ENCODE measurements at regions not wholly inside any gene's neighbourhood (a gene's known extent, or its start where the extent isn't known, plus 50 kb on each side); places are given as distances from the start of the nearest gene placed in this dataset.

- TF ChIP-seq CTCF (IDR thresholded peaks at IDR 0.05) (no peak), POLR2A (IDR thresholded peaks at IDR 0.05) (no peak), POLR2AphosphoS5 (IDR thresholded peaks at IDR 0.05) (no peak), EP300 (IDR thresholded peaks at IDR 0.05) (no peak)
- Histone ChIP-seq H3K4me3 (no peak overlapping the region), H3K4me1 (no peaks in the 10 kb centered on the region), H3K9me3 (no peaks in the 10 kb centered on the region), H3K27me3 (no peaks in the 10 kb centered on the region), H3K27ac (no peak overlapping the region), H3K36me3 (no peaks in the 10 kb centered on the region)
- intact Hi-C loops (cut with DNase I) = no loop called here
- no peak for DNase-seq
Observed at GRCh38 chr3:6281662-6282061, 579.3 kb upstream of the GRM7 start.

GRCh38 chr3:6282918-6283317 is 578.0 kb upstream of the GRM7 start:
- intact Hi-C loops (cut with DNase I) = no loop called here
- Histone ChIP-seq H3K9me3 (no peaks in the 10 kb centered on the region), H3K4me1 (no peaks in the 10 kb centered on the region), H3K27ac (no peak overlapping the region), H3K27me3 (no peaks in the 10 kb centered on the region), H3K4me3 (no peak overlapping the region), H3K36me3 (no peaks in the 10 kb centered on the region)
- TF ChIP-seq POLR2A (IDR thresholded peaks at IDR 0.05) = no peak
- TF ChIP-seq CTCF (IDR thresholded peaks at IDR 0.05) = no peak
- TF ChIP-seq POLR2AphosphoS5 (IDR thresholded peaks at IDR 0.05) = no peak
- TF ChIP-seq EP300 (IDR thresholded peaks at IDR 0.05) = no peak
- WGBS, 2 donors = 39 to 72% methylated on average over 4 of the region's 4 CpGs
- peak; percentile 46 for DNase-seq

- no peak overlapping the region for H3K4me3 ChIP-seq
- no peaks in the 10 kb centered on the region for H3K27me3 ChIP-seq
- intact Hi-C loops (cut with DNase I) = no loop called here
- no peaks in the 10 kb centered on the region for H3K36me3 ChIP-seq
- H3K4me1 ChIP-seq = no peaks in the 10 kb centered on the region
- TF ChIP-seq POLR2A (IDR thresholded peaks at IDR 0.05) (no peak), POLR2AphosphoS5 (IDR thresholded peaks at IDR 0.05) (no peak), EP300 (IDR thresholded peaks at IDR 0.05) (no peak), CTCF (IDR thresholded peaks at IDR 0.05) (no peak)
- peaks cover 0 to 3% (median 0%) of the 10 kb centered on the region in 4 donors for H3K9me3 ChIP-seq
- no peak overlapping the region for H3K27ac ChIP-seq
- DNase-seq = no peak
- 84 to 85% methylated on average over 5 of the region's 5 CpGs for WGBS, 2 donors
Observed at GRCh38 chr3:6287088-6287875, 573.6 kb upstream of the GRM7 start.

- Histone ChIP-seq H3K4me1 (no peaks in the 10 kb centered on the region), H3K9me3 (peaks cover 0 to 5% (median 0%) of the 10 kb centered on the region in 4 donors), H3K27me3 (no peaks in the 10 kb centered on the region), H3K4me3 (no peak overlapping the region), H3K36me3 (no peaks in the 10 kb centered on the region), H3K27ac (no peak overlapping the region)
- WGBS, 2 donors = 79 to 84% methylated on average over 3 of the region's 3 CpGs
- no peak for DNase-seq
- intact Hi-C loops (cut with DNase I) = no loop called here
- TF ChIP-seq POLR2AphosphoS5 (IDR thresholded peaks at IDR 0.05) (no peak), EP300 (IDR thresholded peaks at IDR 0.05) (no peak), POLR2A (IDR thresholded peaks at IDR 0.05) (no peak), CTCF (IDR thresholded peaks at IDR 0.05) (no peak)
Observed at GRCh38 chr3:6301626-6302025, 559.3 kb upstream of the GRM7 start.

GRCh38 chr3:6315906-6316305 is 545.0 kb upstream of the GRM7 start:
- TF ChIP-seq EP300 (IDR thresholded peaks at IDR 0.05) = no peak
- no peak for TF ChIP-seq CTCF (IDR thresholded peaks at IDR 0.05)
- intact Hi-C loops (cut with DNase I) = no loop called here
- H3K4me1 ChIP-seq = no peaks in the 10 kb centered on the region
- H3K27me3 ChIP-seq = no peaks in the 10 kb centered on the region
- H3K27ac ChIP-seq = no peak overlapping the region
- 94 to 96% methylated on average over 4 of the region's 4 CpGs for WGBS, 2 donors
- no peak for DNase-seq
- H3K4me3 ChIP-seq = no peak overlapping the region
- H3K9me3 ChIP-seq = no peaks in the 10 kb centered on the region
- no peaks in the 10 kb centered on the region for H3K36me3 ChIP-seq
